Left ventricle myocardium inferior (tissue), 1 donor: ENCODE measurements at regions not wholly inside any gene's neighbourhood (a gene's known extent, or its start where the extent isn't known, plus 50 kb on each side); places are given as distances from the start of the nearest gene placed in this dataset.

Experiments
- DNase-seq: peaks from one replicate; pipeline ENCODE4 v3.0.0-alpha.2; 2020
- H3K27ac ChIP-seq: fragments of 200-600 bp; replicated peaks from 2 replicates; pipeline ENCODE4 v1.8.0; 2021
- H3K27me3 ChIP-seq: fragments of 200-600 bp; 2 replicates; pipeline ENCODE4 v1.8.0; 2021; ENCODE audit warnings: low read depth
- H3K36me3 ChIP-seq: fragments of 200-600 bp; 2 replicates; pipeline ENCODE4 v1.8.0; 2021
- H3K4me1 ChIP-seq: fragments of 200-600 bp; 2 replicates; pipeline ENCODE4 v1.8.0; 2021
- H3K4me3 ChIP-seq: fragments of 200-600 bp; 2 replicates; pipeline ENCODE4 v1.8.0; 2021; ENCODE audit warnings: mild to moderate bottlenecking, moderate library complexity
- H3K9me3 ChIP-seq: fragments of 200-600 bp; replicated peaks from 2 replicates; pipeline ENCODE4 v1.8.0; 2021
- intact Hi-C: fragments of 100-400 bp; cut with micrococcal nuclease; formaldehyde crosslinking; loops from one replicate; pipeline ENCODE4 v1.11.0; 2022
- TF ChIP-seq, protein P1 (sequence below): fragments of 200-600 bp; IDR thresholded peaks from 2 replicates; pipeline ENCODE4 v1.8.0; 2021; ENCODE audit warnings: antibody characterized with exemption, mild to moderate bottlenecking, borderline replicate concordance
- donor health status: DM: no; HTN: yes; CAD: no; lungs with severe emphysema.

DNA sequence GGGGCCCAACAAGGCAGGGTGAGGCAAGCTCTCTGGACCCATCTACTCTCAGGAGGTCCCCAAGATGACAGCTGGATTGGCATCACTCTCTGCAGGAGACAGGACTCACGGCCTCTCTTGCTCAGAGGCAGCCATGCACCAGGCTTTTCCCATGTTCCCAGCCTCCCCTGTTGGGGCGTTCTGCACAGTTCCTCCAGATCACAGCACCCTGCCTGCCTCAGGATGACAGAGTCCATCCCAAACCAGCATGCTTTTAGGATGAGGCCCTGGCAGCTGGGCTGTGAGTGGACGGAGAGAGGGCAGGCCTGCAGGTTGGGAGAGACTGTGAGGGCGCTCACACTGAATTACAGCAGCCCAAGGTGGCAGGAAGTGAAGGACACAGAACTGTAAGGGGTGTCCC is 143.2 kb upstream of the MLN start:
- H3K27me3 ChIP-seq: peaks cover 96% of the 10 kb centered on the region
- no peaks in the 10 kb centered on the region for H3K9me3 ChIP-seq
- no peak for DNase-seq
- TF ChIP-seq, protein P1, sequence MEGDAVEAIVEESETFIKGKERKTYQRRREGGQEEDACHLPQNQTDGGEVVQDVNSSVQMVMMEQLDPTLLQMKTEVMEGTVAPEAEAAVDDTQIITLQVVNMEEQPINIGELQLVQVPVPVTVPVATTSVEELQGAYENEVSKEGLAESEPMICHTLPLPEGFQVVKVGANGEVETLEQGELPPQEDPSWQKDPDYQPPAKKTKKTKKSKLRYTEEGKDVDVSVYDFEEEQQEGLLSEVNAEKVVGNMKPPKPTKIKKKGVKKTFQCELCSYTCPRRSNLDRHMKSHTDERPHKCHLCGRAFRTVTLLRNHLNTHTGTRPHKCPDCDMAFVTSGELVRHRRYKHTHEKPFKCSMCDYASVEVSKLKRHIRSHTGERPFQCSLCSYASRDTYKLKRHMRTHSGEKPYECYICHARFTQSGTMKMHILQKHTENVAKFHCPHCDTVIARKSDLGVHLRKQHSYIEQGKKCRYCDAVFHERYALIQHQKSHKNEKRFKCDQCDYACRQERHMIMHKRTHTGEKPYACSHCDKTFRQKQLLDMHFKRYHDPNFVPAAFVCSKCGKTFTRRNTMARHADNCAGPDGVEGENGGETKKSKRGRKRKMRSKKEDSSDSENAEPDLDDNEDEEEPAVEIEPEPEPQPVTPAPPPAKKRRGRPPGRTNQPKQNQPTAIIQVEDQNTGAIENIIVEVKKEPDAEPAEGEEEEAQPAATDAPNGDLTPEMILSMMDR: no peak
- H3K4me3 ChIP-seq: no peak overlapping the region
- intact Hi-C loops: no loop called here
- no peaks in the 10 kb centered on the region for H3K36me3 ChIP-seq
- no peaks in the 10 kb centered on the region for H3K4me1 ChIP-seq
- no peak overlapping the region for H3K27ac ChIP-seq

DNA sequence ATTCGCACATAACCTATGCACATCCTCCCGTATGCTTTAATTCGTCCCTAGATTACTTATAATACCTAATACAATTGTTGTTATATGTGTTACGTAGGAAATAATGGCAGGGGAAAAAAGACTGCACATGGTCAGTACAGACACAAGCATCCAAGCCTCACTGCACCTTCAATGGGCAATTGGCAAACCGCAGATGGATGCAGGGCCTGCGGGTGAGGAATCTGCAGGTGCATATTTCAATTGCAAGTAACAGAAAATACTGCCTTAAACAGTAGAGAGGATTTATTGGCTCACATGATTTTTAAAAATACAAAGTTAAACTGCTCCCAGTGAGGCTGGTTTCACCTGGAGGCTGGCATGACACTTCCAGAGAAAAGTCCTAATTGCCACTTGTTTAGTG is 142.1 kb upstream of the MLN start:
- H3K4me1 ChIP-seq: no peaks in the 10 kb centered on the region
- intact Hi-C loops: no loop called here
- H3K27me3 ChIP-seq: peaks cover 96% of the 10 kb centered on the region
- no peak overlapping the region for H3K27ac ChIP-seq
- DNase-seq: no peak
- TF ChIP-seq, protein P1: no peak
- no peak overlapping the region for H3K4me3 ChIP-seq
- H3K36me3 ChIP-seq: no peaks in the 10 kb centered on the region
- no peaks in the 10 kb centered on the region for H3K9me3 ChIP-seq

DNA sequence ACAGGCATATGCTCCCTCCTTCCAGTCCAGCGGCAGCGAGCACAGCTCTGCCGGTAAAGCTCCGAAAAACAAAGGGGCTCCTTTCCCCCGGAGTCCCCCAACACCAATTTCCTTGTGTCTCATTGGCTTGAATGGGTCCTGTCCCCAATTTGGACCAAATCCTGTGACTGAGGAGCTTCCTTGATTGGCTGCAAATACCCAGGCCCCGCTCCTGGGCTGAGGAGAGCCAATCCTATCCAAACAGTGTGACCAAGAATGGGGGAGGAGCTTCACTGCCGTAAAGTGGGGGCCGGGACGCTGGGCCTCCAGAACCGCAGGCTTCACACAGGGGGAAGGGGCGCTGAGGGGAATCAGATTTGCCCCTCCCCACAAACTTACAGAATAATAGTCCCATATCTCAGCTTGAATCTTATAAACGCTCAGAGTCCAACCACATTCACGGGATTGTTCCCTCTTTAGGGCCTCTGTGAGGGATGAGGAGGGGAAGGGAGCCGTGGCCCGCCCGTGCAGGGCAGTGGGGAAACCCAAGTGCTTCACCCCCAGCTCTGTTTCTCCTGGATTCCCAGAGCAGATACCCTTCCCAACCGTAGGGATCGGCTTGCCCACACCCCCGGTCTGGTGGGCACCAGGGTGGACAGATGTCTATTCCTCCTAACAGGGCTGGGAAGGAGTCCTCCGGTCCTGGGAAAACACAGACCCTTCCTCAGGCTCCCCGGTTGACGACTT is 141.0 kb upstream of the MLN start:
- no peak for DNase-seq
- H3K36me3 ChIP-seq: no peaks in the 10 kb centered on the region
- intact Hi-C loops: no loop called here

DNA sequence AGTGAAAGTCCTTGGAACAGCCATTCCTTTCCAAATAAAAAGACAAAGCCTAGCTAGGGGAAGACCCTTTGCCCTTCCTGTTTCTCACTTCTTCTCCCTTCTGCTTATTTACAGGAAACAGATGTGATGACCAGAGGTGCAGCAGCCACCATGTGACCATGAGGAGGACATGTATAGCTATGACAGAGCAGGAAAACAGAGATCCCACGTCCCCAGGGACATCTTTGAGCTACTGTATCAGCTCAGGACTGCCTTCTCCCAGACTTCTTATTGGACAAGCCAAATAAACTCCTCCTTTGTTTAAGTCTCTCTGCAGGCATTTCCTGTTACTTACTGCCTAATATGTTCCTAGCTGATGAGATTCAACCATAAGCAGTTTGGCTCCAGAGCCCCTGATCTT is 133.1 kb upstream of the MLN start:
- no peak for DNase-seq
- H3K27me3 ChIP-seq: peaks cover 100% of the 10 kb centered on the region
- no peak overlapping the region for H3K4me3 ChIP-seq
- no peaks in the 10 kb centered on the region for H3K4me1 ChIP-seq
- intact Hi-C loops: no loop called here
- TF ChIP-seq, protein P1: no peak
- no peaks in the 10 kb centered on the region for H3K36me3 ChIP-seq
- no peak overlapping the region for H3K27ac ChIP-seq
- H3K9me3 ChIP-seq: peaks cover 6% of the 10 kb centered on the region

More for the DNA sequence above, 141.0 kb upstream of the MLN start:
- no peak overlapping the region for H3K4me3 ChIP-seq
- H3K27ac ChIP-seq: no peak overlapping the region
- no peaks in the 10 kb centered on the region for H3K4me1 ChIP-seq
- H3K27me3 ChIP-seq: peaks cover 96% of the 10 kb centered on the region
- TF ChIP-seq, protein P1: no peak
- H3K9me3 ChIP-seq: no peaks in the 10 kb centered on the region

DNA sequence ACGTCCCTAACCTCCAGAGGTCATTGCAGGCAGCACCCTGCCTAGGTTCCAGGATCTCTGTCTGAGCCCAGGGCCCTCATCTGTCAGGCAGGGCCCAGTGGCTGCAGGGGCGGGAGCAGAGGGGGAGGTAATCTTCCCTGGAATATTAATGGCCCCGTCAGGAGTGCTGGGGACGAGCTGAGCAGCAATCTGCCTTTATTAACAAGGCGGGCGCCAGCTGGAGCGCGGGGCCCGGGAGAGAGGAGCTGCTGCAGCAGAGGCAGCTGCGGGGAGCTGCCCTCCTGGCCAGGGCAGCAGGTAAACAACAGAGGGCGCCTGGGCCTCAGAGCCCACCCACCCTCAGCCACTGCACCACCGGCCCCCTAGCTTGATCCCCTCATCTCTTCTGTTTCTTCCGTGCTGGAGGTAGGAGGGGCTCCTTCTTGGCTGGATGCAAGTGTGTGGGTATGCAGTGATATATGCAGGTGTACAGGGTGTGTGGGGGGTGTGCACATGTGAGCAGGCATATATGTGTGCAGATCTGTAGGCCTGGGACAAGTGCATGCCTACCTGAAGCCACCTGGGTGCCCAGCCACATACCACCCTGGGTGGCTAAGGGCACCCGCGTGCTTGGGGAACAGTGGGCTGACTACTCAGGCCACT is 131.8 kb upstream of the MLN start:
- TF ChIP-seq, protein P1: no peak
- peaks cover 100% of the 10 kb centered on the region for H3K27me3 ChIP-seq
- no peaks in the 10 kb centered on the region for H3K4me1 ChIP-seq

More for the DNA sequence above, 131.8 kb upstream of the MLN start:
- H3K9me3 ChIP-seq: peaks cover 6% of the 10 kb centered on the region
- DNase-seq: no peak
- H3K4me3 ChIP-seq: no peak overlapping the region
- intact Hi-C loops: no loop called here
- no peak overlapping the region for H3K27ac ChIP-seq
- H3K36me3 ChIP-seq: no peaks in the 10 kb centered on the region
